CD4-positive, alpha-beta T cell treated with Interferon gamma for 1 hour (primary cell): ENCODE measurements at regions not wholly inside any gene's neighbourhood (a gene's known extent, or its start where the extent isn't known, plus 50 kb on each side); places are given as distances from the start of the nearest gene placed in this dataset.

Experiments used
- DNase-seq: peaks from one replicate; pipeline ENCODE4 v3.0.0-alpha.2; 2020

GRCh38 chr11:109865548-109866186 is 227.5 kb upstream of the ZC3H12C start:
- no peak for DNase-seq

GRCh38 chr11:109867784-109868183 is 225.4 kb upstream of the ZC3H12C start:
- DNase-seq = no peak

DNA sequence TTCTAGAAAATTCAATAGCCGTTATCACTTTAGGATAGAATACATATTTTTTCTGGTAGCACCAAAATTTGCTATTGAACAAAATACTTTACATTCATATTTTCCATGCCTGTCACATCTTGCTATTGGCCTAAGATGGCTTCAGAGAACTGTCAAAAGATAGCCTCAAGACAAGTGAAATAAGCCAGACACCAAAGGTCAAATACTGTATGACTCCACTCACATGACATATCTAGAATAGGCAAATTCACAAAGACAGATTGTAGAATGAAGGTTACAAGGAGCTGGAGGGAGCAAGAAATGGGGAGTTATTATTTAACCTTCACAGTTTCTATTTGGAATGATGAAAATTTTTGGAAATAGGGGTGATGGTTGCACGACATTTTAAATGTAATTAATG is 223.7 kb upstream of the ZC3H12C start:
- no peak for DNase-seq

- no peak for DNase-seq
Observed at GRCh38 chr11:109870297-109870696, 222.9 kb upstream of the ZC3H12C start.

- DNase-seq = no peak
Observed at GRCh38 chr11:109877043-109877442, 216.1 kb upstream of the ZC3H12C start.

DNA sequence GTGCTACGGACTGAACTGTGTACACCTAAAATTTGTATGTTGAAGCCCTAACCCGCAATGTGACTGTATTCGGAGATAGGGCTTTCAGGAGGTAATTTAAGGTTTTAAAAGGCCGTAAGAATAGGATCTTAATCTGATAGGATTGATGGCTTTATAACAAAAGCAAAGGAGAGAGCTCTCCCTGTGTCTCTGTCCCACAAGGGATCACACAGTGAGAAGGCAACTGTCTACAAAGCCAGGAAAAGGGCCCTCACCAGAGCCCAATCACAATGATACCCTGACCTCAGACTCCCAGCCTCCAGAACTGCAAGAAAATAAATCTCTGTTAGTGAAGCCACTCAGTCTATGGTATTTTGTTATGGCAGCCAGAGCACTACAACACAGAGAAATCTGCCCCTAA is 208.7 kb upstream of the ZC3H12C start:
- no peak for DNase-seq

- no peak for DNase-seq
Observed at GRCh38 chr11:109885006-109885405, 208.2 kb upstream of the ZC3H12C start.

GRCh38 chr11:109892321-109892794 is 200.8 kb upstream of the ZC3H12C start:
- no peak for DNase-seq

DNA sequence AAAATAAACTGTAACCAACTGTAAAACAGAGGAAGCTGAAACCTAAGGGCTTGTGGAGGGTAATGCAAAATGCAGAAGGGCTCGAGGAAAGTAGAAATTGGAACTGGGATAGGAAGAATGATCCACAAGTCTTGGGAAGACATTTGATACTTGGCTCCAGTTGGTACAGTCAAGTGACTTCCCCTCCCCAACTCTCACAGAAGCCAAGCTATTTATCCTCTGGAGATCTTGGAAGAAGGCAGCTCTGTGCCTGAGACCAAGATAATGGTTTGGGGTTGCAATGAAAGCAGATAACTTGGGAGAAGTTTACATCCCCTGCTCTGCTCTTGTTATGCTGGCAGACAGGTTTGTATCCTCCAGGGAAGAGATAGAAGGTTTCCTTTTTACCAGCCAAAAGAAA is 198.9 kb upstream of the ZC3H12C start:
- DNase-seq = no peak

DNA sequence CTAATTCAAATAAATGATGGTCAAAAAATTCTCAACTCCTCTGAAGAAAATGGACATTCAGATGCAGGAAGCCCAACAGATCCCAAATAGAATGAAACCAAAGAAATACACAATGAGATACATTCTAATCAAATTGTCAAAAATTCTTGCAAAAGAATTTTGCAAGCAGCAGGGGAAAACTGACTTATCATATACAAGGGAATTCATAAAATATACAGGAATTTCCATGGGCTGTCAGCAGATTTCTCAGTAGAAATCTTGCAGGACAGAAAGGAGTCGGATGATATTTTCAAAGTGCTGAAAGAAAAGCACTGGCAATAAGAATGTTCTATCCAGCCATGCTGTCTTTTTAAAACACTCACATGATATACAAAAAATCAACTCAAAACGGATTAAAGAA is 194.6 kb upstream of the ZC3H12C start:
- DNase-seq = no peak

DNA sequence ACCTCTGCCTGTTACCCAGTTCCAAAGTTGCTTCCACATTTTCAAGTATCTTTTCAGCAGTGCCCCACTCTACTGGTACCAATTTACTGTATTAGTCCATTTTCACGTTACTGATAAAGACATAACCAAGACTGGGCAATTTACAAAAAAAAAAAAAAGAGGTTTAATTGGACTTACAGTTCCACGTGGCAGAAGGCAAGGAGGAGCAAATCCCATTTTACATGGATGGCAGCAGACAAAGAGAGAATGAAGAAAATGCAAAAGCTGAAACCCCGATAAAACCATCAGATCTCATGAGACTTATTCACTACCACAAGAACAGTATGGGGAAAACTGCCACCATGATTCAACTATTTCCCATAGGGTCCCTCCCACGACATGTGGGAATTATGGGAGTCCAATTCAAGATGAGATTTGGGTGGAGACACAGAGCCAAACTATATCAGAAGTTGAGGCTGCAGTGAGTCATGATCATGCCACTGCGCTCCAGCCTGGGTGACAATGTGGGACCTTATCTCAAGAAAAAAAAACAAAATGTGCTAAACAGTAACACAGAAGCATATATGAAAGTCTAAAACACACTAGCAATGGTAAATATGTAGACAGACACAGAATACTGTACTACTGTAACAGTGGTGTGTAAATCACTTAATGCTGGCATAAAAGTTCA is 190.3 kb upstream of the ZC3H12C start:
- DNase-seq = no peak

- DNase-seq = no peak
Observed at GRCh38 chr11:109911488-109911887, 181.7 kb upstream of the ZC3H12C start.

DNA sequence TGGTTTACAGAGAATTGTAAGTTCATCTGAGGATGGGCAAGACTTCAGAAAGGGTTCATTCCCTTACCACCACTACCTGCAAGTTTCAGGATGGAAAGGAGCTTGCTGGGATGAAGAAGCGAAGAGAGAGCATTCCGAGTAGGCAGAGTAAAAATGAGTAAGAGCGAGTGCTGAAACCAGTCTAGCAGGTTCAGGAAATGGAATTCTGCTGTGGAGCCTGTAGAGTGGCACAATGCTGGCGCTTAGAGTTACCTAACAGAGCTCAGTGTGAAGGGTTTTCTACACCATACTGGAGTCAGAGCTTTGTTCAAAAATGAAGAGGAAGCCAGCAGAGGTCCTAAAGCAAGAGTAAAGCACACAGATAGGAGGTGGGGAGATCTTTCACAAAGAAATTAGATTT is 179.2 kb upstream of the ZC3H12C start:
- DNase-seq = no peak

DNA sequence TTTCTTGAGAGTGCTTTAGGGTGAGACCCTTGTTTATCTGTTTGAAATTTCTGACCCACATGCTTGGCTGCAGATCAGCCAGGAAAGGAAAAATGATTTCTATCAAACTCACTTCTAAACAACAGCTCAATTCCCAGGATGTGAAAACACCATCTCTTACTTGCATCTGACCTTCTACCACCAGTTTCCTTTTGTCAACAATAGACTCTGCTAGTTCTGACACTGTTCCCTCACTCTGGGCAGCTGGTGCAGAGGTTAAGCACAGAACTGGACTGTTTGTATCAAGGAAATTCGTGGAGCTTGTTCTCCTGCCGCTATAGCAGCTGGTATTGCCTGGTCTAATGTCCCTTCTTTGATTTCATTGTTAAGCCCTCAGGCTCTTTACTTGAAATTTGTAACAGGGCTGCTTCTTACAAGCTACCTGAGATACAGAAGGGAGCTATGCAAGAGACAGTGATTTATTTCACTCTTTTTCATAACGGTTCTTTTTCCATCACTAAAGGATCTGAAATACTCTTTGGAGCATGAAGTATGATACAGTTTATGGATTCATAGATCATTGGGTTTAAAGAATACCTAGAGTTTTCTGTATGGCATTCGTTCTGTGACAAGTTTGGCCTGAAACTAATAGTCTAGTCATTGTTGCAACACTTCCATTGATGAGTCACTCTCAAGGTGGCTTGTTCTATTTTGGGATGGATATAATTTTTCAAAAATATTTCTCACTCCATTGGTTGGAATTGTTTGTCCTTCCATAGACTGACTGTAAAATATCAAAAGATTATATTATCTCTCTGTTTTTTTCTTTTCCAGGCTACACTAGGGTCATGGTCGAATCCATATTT is 178.2 kb upstream of the ZC3H12C start:
- no peak for DNase-seq

GRCh38 chr11:109926941-109927340 is 166.3 kb upstream of the ZC3H12C start:
- DNase-seq = no peak

DNA sequence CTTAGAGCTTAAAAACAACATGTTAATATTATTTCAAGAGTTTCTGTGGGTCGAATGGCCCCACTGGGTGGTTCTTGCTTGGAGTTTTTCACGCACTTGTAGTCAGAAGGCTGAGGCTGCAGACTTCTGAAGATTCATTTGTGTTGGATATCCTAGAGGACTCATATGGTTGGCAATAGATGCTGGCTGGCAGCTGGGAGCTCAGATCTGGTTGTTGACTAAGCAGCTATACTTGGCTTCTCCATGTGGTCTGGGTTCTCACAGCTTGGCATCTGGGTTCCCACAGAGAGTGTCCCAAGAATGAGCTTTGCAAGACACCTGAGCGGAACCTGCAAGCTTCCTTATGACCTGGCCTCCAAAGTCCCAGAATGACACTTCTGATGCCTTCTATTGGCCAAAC is 163.9 kb upstream of the ZC3H12C start:
- no peak for DNase-seq

DNA sequence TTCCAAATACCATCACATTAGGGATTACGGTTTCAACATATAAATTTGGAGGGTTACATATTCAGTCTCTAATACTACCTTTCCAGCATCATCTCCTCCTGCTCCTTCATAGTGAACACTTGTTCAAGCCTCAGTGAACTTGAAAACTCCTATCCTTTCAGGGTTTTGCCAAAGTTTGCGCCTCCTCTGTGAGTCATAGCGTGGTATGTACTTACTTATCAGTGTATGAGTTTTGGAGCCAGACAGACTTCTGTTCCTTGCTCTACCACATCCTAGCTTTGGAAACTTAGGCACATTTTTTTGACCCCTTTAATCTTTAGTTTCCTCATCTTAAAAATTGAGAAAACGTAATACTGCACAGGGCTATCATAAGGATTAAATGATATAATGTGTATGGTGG is 160.1 kb upstream of the ZC3H12C start:
- no peak for DNase-seq

DNA sequence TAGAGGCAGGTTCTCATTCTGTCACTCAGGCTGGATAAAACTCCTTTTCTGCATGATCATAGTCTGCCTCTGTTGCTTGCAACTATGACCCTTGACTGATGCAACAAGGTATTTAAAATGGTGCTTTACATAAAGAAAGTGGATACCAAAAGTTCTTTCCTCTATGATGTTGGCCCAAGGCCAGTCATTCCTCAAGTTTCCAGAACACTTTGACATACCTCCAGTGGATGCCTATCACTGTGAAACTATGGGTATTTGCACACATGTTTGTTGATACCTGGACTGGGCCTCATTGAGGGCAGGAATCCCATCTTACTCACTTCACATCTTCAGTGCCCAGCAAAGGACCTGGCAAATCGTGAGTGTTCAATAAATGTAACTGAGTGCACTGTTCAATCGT is 159.0 kb upstream of the ZC3H12C start:
- no peak for DNase-seq

GRCh38 chr11:109936661-109937180 is 156.5 kb upstream of the ZC3H12C start:
- DNase-seq = no peak

GRCh38 chr11:109937968-109938367 is 155.2 kb upstream of the ZC3H12C start:
- DNase-seq = no peak

DNA sequence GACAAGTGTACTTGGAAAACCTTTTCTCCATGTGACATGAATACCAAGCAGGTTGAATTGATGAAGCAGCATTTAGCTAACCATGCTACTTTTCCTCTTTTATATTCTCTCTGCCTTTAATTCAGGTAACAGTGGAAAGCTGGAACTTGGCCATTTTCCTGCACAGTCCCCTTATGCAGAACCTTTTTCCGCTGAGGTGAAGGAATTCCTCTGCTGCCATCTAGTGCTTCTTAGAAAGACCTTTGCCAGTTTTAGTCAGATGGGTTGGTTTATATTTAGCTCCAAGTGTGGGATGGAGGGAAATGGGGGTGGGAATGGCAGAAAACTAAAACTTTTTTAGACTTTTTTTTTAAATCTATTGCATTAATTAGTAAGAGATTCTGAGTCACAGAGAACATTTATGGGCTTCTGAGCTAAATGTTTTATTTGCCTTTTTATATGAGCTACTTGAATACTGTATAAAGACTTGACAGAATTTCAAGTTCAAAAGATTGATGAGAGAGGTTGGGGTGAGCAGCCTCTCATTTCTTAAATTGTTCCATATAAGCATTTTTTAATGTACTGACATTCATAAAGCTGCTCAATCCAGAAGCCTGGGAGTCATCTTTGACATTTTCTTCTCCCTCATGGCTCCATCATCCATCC is 153.9 kb upstream of the ZC3H12C start:
- no peak for DNase-seq

DNA sequence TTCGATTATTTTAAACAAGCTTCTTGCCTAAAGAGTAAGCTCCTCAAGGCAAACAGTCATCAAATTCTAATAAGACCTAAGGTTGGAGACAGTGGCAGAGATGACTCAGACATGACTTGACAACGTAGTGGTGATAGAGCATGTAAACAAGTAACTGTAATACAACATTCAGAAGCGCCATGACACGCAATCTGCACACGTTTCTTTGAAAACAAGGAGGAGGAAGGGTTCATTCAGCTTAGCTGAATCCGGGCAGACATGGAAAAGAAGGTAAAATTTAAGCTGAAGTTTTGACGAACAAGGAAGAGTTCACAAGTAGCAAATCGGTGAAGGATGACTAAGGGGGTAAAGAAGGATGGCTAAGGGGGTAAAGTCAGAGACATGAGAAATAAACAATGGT is 152.4 kb upstream of the ZC3H12C start:
- DNase-seq = no peak
